Mucosa of descending colon (tissue), 3 donors: ENCODE measurements at regions not wholly inside any gene's neighbourhood (a gene's known extent, or its start where the extent isn't known, plus 50 kb on each side); places are given as distances from the start of the nearest gene placed in this dataset.

Experiments used
- ATAC-seq: fragments of 200-7000 bp; cut with Tn5 transposase; one replicate; pipeline ENCODE4 v1.9.1; 2020; ENCODE audit warnings: mild to moderate bottlenecking, moderate library complexity
- DNase-seq, 3 donors: peaks; one replicate each; pipeline ENCODE4 v3.0.0-alpha.2; 2020
- H3K36me3 ChIP-seq: fragments of 200-600 bp; one replicate; pipeline ENCODE4 v1.8.0; 2021; ENCODE audit warnings: low read depth, mild to moderate bottlenecking
- H3K4me1 ChIP-seq: fragments of 200-600 bp; one replicate; pipeline ENCODE4 v1.8.0; 2021; ENCODE audit warnings: low read depth, mild to moderate bottlenecking
- H3K4me3 ChIP-seq: fragments of 200-600 bp; one replicate; pipeline ENCODE4 v1.8.0; 2021; ENCODE audit warnings: mild to moderate bottlenecking
- H3K9me3 ChIP-seq: fragments of 200-600 bp; one replicate; pipeline ENCODE4 v1.8.0; 2021; ENCODE audit warnings: mild to moderate bottlenecking
- intact Hi-C, 2 donors: fragments of 100-400 bp; cut with DNase I in 1 of 2; cut with micrococcal nuclease in 1 of 2; formaldehyde crosslinking; loops; one replicate each; pipeline versions ENCODE4 v1.11.0 to v1.11.1; 2022; cut with DNase I, micrococcal nuclease
- TF ChIP-seq, protein P1 (sequence below): fragments of 200-600 bp; IDR thresholded peaks from one replicate; pipeline ENCODE4 v1.8.0; 2022; ENCODE audit warnings: antibody characterized with exemption, mild to moderate bottlenecking
- donor health status: DM: no; HTN: no; CAD: no; lungs with moderate emphysema.
- donor health status: DM: no; HTN: no; CAD: no.
- donor health status: DM: no; HTN: yes; CAD: no.

DNA sequence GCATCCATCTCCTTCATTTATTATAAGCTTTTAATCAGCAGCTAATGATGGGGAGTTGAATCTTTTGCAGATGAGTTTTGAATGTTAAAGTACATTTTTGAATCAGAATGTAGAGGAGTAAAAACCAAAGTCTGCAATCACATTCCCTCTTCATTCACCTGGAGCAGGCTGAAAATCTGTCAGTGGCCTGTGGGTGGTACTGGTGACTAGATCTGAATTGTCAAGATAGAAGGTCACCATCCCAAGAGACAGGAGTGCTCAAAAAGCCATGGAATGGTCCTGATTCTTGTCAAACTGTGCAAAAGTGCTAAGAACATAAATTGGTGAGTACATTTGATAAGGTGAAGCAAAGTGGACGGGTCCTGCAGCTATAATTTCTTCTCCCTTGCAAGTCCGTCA lies 881.3 kb upstream of the NR2F2 start:
- TF ChIP-seq, protein P1, sequence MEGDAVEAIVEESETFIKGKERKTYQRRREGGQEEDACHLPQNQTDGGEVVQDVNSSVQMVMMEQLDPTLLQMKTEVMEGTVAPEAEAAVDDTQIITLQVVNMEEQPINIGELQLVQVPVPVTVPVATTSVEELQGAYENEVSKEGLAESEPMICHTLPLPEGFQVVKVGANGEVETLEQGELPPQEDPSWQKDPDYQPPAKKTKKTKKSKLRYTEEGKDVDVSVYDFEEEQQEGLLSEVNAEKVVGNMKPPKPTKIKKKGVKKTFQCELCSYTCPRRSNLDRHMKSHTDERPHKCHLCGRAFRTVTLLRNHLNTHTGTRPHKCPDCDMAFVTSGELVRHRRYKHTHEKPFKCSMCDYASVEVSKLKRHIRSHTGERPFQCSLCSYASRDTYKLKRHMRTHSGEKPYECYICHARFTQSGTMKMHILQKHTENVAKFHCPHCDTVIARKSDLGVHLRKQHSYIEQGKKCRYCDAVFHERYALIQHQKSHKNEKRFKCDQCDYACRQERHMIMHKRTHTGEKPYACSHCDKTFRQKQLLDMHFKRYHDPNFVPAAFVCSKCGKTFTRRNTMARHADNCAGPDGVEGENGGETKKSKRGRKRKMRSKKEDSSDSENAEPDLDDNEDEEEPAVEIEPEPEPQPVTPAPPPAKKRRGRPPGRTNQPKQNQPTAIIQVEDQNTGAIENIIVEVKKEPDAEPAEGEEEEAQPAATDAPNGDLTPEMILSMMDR, result no peak
- Histone ChIP-seq H3K36me3 (no peaks in the 10 kb centered on the region), H3K4me1 (no peaks in the 10 kb centered on the region), H3K9me3 (no peaks in the 10 kb centered on the region), H3K4me3 (no peak overlapping the region)
- intact Hi-C loops, result no loop called here
- ATAC-seq (no peak), DNase-seq (no peak)

DNA sequence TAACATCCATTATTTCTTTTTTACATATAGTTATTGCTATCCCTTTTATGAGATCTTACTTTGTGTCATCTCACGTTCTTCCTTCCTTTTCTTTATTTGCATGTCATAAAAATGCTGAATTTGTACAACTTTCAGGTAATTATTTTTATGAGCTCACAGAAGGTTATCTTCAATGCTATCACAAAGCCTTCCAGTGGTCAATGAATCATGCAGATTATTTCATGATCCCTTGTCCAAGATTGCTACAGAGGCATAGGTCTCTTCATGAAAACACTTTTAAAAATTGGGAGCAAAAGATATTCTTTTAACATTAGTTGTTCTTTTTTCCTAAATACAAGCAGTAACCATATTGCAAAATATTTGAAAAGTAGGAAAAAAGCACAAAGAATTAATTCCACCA lies 880.1 kb upstream of the NR2F2 start:
- H3K36me3 ChIP-seq, result no peaks in the 10 kb centered on the region

DNA sequence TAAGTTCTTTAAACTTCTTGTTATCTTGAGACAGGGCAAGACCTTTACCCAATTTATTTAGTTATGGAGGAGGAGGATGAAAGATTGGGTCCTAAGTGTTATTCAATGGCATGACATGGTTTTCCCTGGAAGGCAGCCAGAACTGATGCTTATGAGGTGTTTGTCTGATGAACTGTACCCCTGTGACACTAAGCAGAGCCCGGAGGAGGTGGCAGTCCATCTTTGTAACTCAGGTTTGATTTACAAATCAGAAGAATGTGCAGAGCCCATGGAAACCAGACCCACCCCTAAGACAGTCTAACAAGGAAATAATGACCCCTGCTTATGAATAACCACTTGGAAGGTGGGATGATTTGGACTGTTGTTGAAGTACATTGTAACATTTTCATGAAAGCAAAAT lies 878.6 kb upstream of the NR2F2 start:
- Histone ChIP-seq H3K4me3 (no peak overlapping the region), H3K4me1 (no peaks in the 10 kb centered on the region), H3K36me3 (no peaks in the 10 kb centered on the region), H3K9me3 (no peaks in the 10 kb centered on the region)
- DNase-seq (no peak), ATAC-seq (no peak)
- TF ChIP-seq, protein P1, result no peak
- intact Hi-C loops, result no loop called here

More for the DNA sequence above, 880.1 kb upstream of the NR2F2 start:
- Histone ChIP-seq H3K9me3 (no peaks in the 10 kb centered on the region), H3K4me3 (no peak overlapping the region), H3K4me1 (no peaks in the 10 kb centered on the region)
- DNase-seq (no peak), ATAC-seq (no peak)
- TF ChIP-seq, protein P1, result no peak
- intact Hi-C loops, result no loop called here

DNA sequence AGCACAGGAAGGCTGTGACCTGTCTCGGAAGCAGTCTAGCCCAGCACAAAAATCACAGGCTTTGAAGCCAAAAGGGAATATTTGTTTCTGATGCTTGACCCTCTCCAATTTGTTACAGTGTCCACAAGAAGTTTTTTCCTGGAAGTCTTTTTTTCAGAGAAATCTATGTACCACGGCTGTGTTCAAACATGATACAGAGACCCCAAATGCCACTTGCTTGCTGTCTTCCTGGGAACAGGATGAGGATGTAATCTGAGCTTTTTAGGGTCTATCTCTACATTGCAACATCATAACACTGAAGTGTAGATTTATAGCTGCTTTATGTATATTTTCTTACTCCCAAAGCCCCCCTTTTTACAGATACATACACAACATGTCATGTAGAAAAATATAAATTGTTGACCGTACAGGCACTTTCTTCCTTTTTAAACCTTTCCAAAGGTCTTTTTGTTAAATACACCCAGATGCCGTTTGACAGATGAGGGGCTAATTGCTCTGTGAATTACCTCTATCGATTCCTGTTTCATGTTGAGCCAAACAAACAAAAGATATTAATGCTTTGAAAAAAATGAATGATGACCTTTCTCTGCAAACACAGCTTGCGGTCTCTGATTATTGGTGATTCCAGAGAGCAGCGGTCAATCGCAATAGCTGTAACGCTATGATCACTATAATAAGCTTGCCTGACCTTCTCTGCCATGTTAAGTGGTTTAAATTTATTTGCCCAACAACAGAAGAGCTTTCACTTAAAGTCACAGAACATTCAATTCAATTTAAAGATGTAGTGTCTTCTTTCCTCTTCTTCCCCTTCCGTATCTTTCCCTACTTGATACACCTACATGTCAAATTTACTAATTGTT lies 875.9 kb upstream of the NR2F2 start:
- TF ChIP-seq, protein P1, result no peak
- DNase-seq (no peak), ATAC-seq (no peak)
- no peak overlapping the region for H3K4me3 ChIP-seq
- H3K36me3 ChIP-seq, result no peaks in the 10 kb centered on the region
- no peaks in the 10 kb centered on the region for H3K9me3 ChIP-seq
- intact Hi-C loops, result no loop called here
- H3K4me1 ChIP-seq, result no peaks in the 10 kb centered on the region

DNA sequence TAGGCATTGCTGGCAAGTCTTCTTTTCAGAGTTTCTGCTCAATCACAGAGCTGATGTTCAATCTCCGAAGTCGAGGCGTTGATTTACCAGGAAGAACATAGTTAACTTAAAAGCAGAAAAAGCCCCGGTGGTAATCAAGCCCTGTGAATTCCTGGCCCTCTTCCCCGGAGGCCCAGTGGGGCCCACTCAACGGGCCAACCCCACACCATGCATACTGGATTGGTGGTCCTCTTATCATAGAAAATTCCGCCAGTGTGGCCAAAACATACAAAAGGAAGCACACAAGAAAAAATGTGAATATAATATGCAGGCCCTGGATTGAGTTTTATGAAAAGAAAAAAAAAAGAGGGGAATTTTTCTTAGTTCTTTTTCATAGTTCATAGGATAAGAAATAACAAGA lies 873.0 kb upstream of the NR2F2 start:
- intact Hi-C loops, result no loop called here
- DNase-seq (no peak), ATAC-seq (no peak)
- no peak overlapping the region for H3K4me3 ChIP-seq
- TF ChIP-seq, protein P1, result no peak
- H3K9me3 ChIP-seq, result no peaks in the 10 kb centered on the region
- no peaks in the 10 kb centered on the region for H3K36me3 ChIP-seq
- no peaks in the 10 kb centered on the region for H3K4me1 ChIP-seq
